ENCODE measurements at regions not wholly inside any gene's neighbourhood (a gene's known extent, or its start where the extent isn't known, plus 50 kb on each side); places are given as distances from the start of the nearest gene placed in this dataset.
"Not testable (repeated sequence)": the region's sequence is repeated elsewhere in the genome, so short reads cannot be mapped to it uniquely, and the experiment has no call there.

GRCh38 chr21:34282223-34282622, 81.6 kb upstream of the KCNE2 start:
- Histone ChIP-seq H3K27me3 (ENCODE audit: control insufficient read depth, insufficient read depth, low read length, poor library complexity, severe bottlenecking) (no peaks in the 10 kb centered on the region), H3K27ac (ENCODE audit: insufficient read depth, low read depth, low read length, poor library complexity, severe bottlenecking) (no peak overlapping the region), H3K4me1 (ENCODE audit: control insufficient read depth, insufficient read depth, low read length) (no peaks in the 10 kb centered on the region), H3K9me3 (ENCODE audit: control insufficient read depth, low read length) (no peaks in the 10 kb centered on the region), H3K36me3 (ENCODE audit: control insufficient read depth, insufficient read depth, low read length) (no peaks in the 10 kb centered on the region), H3K4me3 (ENCODE audit: insufficient read depth, low read depth, low read length) (no peak overlapping the region)
- 92 to 96% methylated on average over 4 of the region's 4 CpGs for WGBS, 2 experiments

GRCh38 chr21:34284666-34285065, 79.1 kb upstream of the KCNE2 start:
- 89 to 91% methylated on average over 4 of the region's 4 CpGs for WGBS, 2 experiments
- Histone ChIP-seq H3K27ac (ENCODE audit: insufficient read depth, low read depth, low read length, poor library complexity, severe bottlenecking) (no peak overlapping the region), H3K4me3 (ENCODE audit: insufficient read depth, low read depth, low read length) (no peak overlapping the region), H3K27me3 (ENCODE audit: control insufficient read depth, insufficient read depth, low read length, poor library complexity, severe bottlenecking) (no peaks in the 10 kb centered on the region), H3K36me3 (ENCODE audit: control insufficient read depth, insufficient read depth, low read length) (no peaks in the 10 kb centered on the region), H3K4me1 (ENCODE audit: control insufficient read depth, insufficient read depth, low read length) (no peaks in the 10 kb centered on the region), H3K9me3 (ENCODE audit: control insufficient read depth, low read length) (no peaks in the 10 kb centered on the region)

- H3K4me1 ChIP-seq (ENCODE audit: control insufficient read depth, insufficient read depth, low read length); H3K27me3 ChIP-seq (ENCODE audit: control insufficient read depth, insufficient read depth, low read length, poor library complexity, severe bottlenecking); H3K36me3 ChIP-seq (ENCODE audit: control insufficient read depth, insufficient read depth, low read length); H3K4me3 ChIP-seq (ENCODE audit: insufficient read depth, low read depth, low read length); H3K9me3 ChIP-seq (ENCODE audit: control insufficient read depth, low read length); H3K27ac ChIP-seq (ENCODE audit: insufficient read depth, low read depth, low read length, poor library complexity, severe bottlenecking): not testable (repeated sequence)
Observed at GRCh38 chr21:34288042-34288441, 75.8 kb upstream of the KCNE2 start.

- Histone ChIP-seq H3K9me3 (ENCODE audit: control insufficient read depth, low read length) (no peaks in the 10 kb centered on the region), H3K27ac (ENCODE audit: insufficient read depth, low read depth, low read length, poor library complexity, severe bottlenecking) (no peak overlapping the region)
- WGBS, 2 experiments: 93 to 98% methylated on average over 1 of the region's 1 CpG
Observed at GRCh38 chr21:34289856-34290255, 74.0 kb upstream of the KCNE2 start.

GRCh38 chr21:34296878-34297277, 66.9 kb upstream of the KCNE2 start:
- Histone ChIP-seq H3K27ac (ENCODE audit: insufficient read depth, low read depth, low read length, poor library complexity, severe bottlenecking) (no peak overlapping the region), H3K9me3 (ENCODE audit: control insufficient read depth, low read length) (no peaks in the 10 kb centered on the region), H3K36me3 (ENCODE audit: control insufficient read depth, insufficient read depth, low read length) (no peaks in the 10 kb centered on the region), H3K4me3 (ENCODE audit: insufficient read depth, low read depth, low read length) (no peak overlapping the region), H3K4me1 (ENCODE audit: control insufficient read depth, insufficient read depth, low read length) (no peaks in the 10 kb centered on the region), H3K27me3 (ENCODE audit: control insufficient read depth, insufficient read depth, low read length, poor library complexity, severe bottlenecking) (no peaks in the 10 kb centered on the region)
- 88 to 90% methylated on average over 2 of the region's 2 CpGs for WGBS, 2 experiments

More at GRCh38 chr21:34289856-34290255, 74.0 kb upstream of the KCNE2 start:
- Histone ChIP-seq H3K4me1 (ENCODE audit: control insufficient read depth, insufficient read depth, low read length) (no peaks in the 10 kb centered on the region), H3K36me3 (ENCODE audit: control insufficient read depth, insufficient read depth, low read length) (no peaks in the 10 kb centered on the region), H3K27me3 (ENCODE audit: control insufficient read depth, insufficient read depth, low read length, poor library complexity, severe bottlenecking) (no peaks in the 10 kb centered on the region), H3K4me3 (ENCODE audit: insufficient read depth, low read depth, low read length) (no peak overlapping the region)

GRCh38 chr21:34298534-34299167, 65.2 kb upstream of the KCNE2 start:
- Histone ChIP-seq H3K4me3 (ENCODE audit: insufficient read depth, low read depth, low read length) (no peak overlapping the region), H3K27me3 (ENCODE audit: control insufficient read depth, insufficient read depth, low read length, poor library complexity, severe bottlenecking) (no peaks in the 10 kb centered on the region), H3K9me3 (ENCODE audit: control insufficient read depth, low read length) (no peaks in the 10 kb centered on the region), H3K27ac (ENCODE audit: insufficient read depth, low read depth, low read length, poor library complexity, severe bottlenecking) (no peak overlapping the region), H3K4me1 (ENCODE audit: control insufficient read depth, insufficient read depth, low read length) (no peaks in the 10 kb centered on the region), H3K36me3 (ENCODE audit: control insufficient read depth, insufficient read depth, low read length) (no peaks in the 10 kb centered on the region)
- WGBS, 2 experiments: 86 to 94% methylated on average over 3 of the region's 3 CpGs

GRCh38 chr21:34299168-34299539, 64.7 kb upstream of the KCNE2 start:
- Histone ChIP-seq H3K27me3 (ENCODE audit: control insufficient read depth, insufficient read depth, low read length, poor library complexity, severe bottlenecking) (no peaks in the 10 kb centered on the region), H3K27ac (ENCODE audit: insufficient read depth, low read depth, low read length, poor library complexity, severe bottlenecking) (no peak overlapping the region), H3K4me3 (ENCODE audit: insufficient read depth, low read depth, low read length) (no peak overlapping the region), H3K4me1 (ENCODE audit: control insufficient read depth, insufficient read depth, low read length) (no peaks in the 10 kb centered on the region), H3K9me3 (ENCODE audit: control insufficient read depth, low read length) (no peaks in the 10 kb centered on the region), H3K36me3 (ENCODE audit: control insufficient read depth, insufficient read depth, low read length) (no peaks in the 10 kb centered on the region)
- WGBS, 2 experiments: 86 to 90% methylated on average over 2 of the region's 2 CpGs

- Histone ChIP-seq H3K27me3 (ENCODE audit: control insufficient read depth, insufficient read depth, low read length, poor library complexity, severe bottlenecking) (no peaks in the 10 kb centered on the region), H3K27ac (ENCODE audit: insufficient read depth, low read depth, low read length, poor library complexity, severe bottlenecking) (no peak overlapping the region), H3K36me3 (ENCODE audit: control insufficient read depth, insufficient read depth, low read length) (no peaks in the 10 kb centered on the region), H3K4me3 (ENCODE audit: insufficient read depth, low read depth, low read length) (no peak overlapping the region), H3K4me1 (ENCODE audit: control insufficient read depth, insufficient read depth, low read length) (no peaks in the 10 kb centered on the region), H3K9me3 (ENCODE audit: control insufficient read depth, low read length) (no peaks in the 10 kb centered on the region)
- WGBS, 2 experiments: 95 to 96% methylated on average over 6 of the region's 6 CpGs
Observed at GRCh38 chr21:34302521-34302920, 61.3 kb upstream of the KCNE2 start.

GRCh38 chr21:34305605-34306604, 57.9 kb upstream of the KCNE2 start:
- Histone ChIP-seq H3K9me3 (ENCODE audit: control insufficient read depth, low read length) (no peaks in the 10 kb centered on the region), H3K36me3 (ENCODE audit: control insufficient read depth, insufficient read depth, low read length) (no peaks in the 10 kb centered on the region), H3K4me3 (ENCODE audit: insufficient read depth, low read depth, low read length) (no peak overlapping the region), H3K27ac (ENCODE audit: insufficient read depth, low read depth, low read length, poor library complexity, severe bottlenecking) (no peak overlapping the region), H3K27me3 (ENCODE audit: control insufficient read depth, insufficient read depth, low read length, poor library complexity, severe bottlenecking) (no peaks in the 10 kb centered on the region), H3K4me1 (ENCODE audit: control insufficient read depth, insufficient read depth, low read length) (no peaks in the 10 kb centered on the region)
- 92 to 94% methylated on average over 13 to 14 of the region's 14 CpGs for WGBS, 2 experiments

GRCh38 chr21:34307991-34308532, 55.7 kb upstream of the KCNE2 start:
- no peaks in the 10 kb centered on the region for H3K4me1 ChIP-seq (ENCODE audit: control insufficient read depth, insufficient read depth, low read length)
- H3K27me3 ChIP-seq (ENCODE audit: control insufficient read depth, insufficient read depth, low read length, poor library complexity, severe bottlenecking): no peaks in the 10 kb centered on the region
- no peaks in the 10 kb centered on the region for H3K36me3 ChIP-seq (ENCODE audit: control insufficient read depth, insufficient read depth, low read length)
- no peaks in the 10 kb centered on the region for H3K9me3 ChIP-seq (ENCODE audit: control insufficient read depth, low read length)
- H3K27ac ChIP-seq (ENCODE audit: insufficient read depth, low read depth, low read length, poor library complexity, severe bottlenecking): no peak overlapping the region
- H3K4me3 ChIP-seq (ENCODE audit: insufficient read depth, low read depth, low read length): no peak overlapping the region
- 92 to 93% methylated on average over 5 of the region's 5 CpGs for WGBS, 2 experiments
